H9 (cell line): ENCODE measurements at regions not wholly inside any gene's neighbourhood (a gene's known extent, or its start where the extent isn't known, plus 50 kb on each side); places are given as distances from the start of the nearest gene placed in this dataset.

Source experiments
- DNase-seq: peaks from one replicate; pipeline ENCODE4 v3.0.0-alpha.2; 2017
- H2AFZ ChIP-seq: one replicate; pipeline ENCODE4 v1.6.1; 2013; ENCODE audit warnings: mild to moderate bottlenecking, low read length, control low read depth, moderate library complexity
- H2AK5ac ChIP-seq: 2 replicates; pipeline ENCODE4 v1.6.1; 2013; ENCODE audit warnings: low read length, control low read depth, mixed read lengths; ENCODE audit not compliant: insufficient read length
- H2BK120ac ChIP-seq: one replicate; pipeline ENCODE4 v1.6.1; 2013; ENCODE audit warnings: low read depth, mild to moderate bottlenecking, low read length, control low read depth, inconsistent platforms; ENCODE audit not compliant: poor library complexity, severe bottlenecking
- H2BK12ac ChIP-seq: 2 replicates; pipeline ENCODE4 v1.6.1; 2013; ENCODE audit warnings: low read length, control low read depth, mixed read lengths, low read depth; ENCODE audit not compliant: insufficient read length
- H2BK15ac ChIP-seq: 2 replicates; pipeline ENCODE4 v1.6.1; 2013; ENCODE audit warnings: low read depth, low read length, control low read depth
- H2BK20ac ChIP-seq: one replicate; pipeline ENCODE4 v1.6.1; 2013; ENCODE audit warnings: low read depth, mild to moderate bottlenecking, low read length, control low read depth, inconsistent platforms; ENCODE audit not compliant: poor library complexity, severe bottlenecking
- H2BK5ac ChIP-seq: 2 replicates; pipeline ENCODE4 v1.6.1; 2013; ENCODE audit warnings: low read length, control low read depth, mixed read lengths; ENCODE audit not compliant: insufficient read length
- H3K14ac ChIP-seq: 2 replicates; pipeline ENCODE4 v1.6.1; 2013; ENCODE audit warnings: low read length, control low read depth; ENCODE audit not compliant: insufficient read depth
- H3K18ac ChIP-seq: 2 replicates; pipeline ENCODE4 v1.6.1; 2013; ENCODE audit warnings: low read depth, mild to moderate bottlenecking, mixed read lengths, low read length, control low read depth; ENCODE audit not compliant: insufficient read length
- H3K23ac ChIP-seq: 2 replicates; pipeline ENCODE4 v1.6.1; 2013; ENCODE audit warnings: low read length, control low read depth, mixed read lengths, low read depth; ENCODE audit not compliant: insufficient read length
- H3K23me2 ChIP-seq: 2 replicates; pipeline ENCODE4 v1.6.1; 2013; ENCODE audit warnings: low read depth, mild to moderate bottlenecking, mixed read lengths, low read length, control low read depth; ENCODE audit not compliant: insufficient read length, poor library complexity, severe bottlenecking
- H3K27ac ChIP-seq: 2 replicates; pipeline ENCODE4 v1.5.1; 2013; ENCODE audit warnings: low read length, control low read depth, mixed read lengths, low read depth; ENCODE audit not compliant: insufficient read length
- H3K27me3 ChIP-seq: 2 replicates; pipeline ENCODE4 v1.6.1; 2013; ENCODE audit warnings: low read length, control low read depth, inconsistent platforms; ENCODE audit not compliant: insufficient read depth
- H3K4ac ChIP-seq: 2 replicates; pipeline ENCODE4 v1.6.1; 2013; ENCODE audit warnings: low read depth, mild to moderate bottlenecking, control low read depth, inconsistent platforms, low read length, moderate library complexity
- H3K4me1 ChIP-seq: 2 replicates; pipeline ENCODE4 v1.6.1; 2013; ENCODE audit warnings: low read length, control low read depth, inconsistent platforms; ENCODE audit not compliant: insufficient read depth
- H3K4me2 ChIP-seq: 2 replicates; pipeline ENCODE4 v1.6.1; 2013; ENCODE audit warnings: low read length, control low read depth, mixed read lengths; ENCODE audit not compliant: insufficient read length, insufficient read depth
- H3K56ac ChIP-seq: 2 replicates; pipeline ENCODE4 v1.6.1; 2013; ENCODE audit warnings: low read depth, mild to moderate bottlenecking, mixed read lengths, low read length, control low read depth; ENCODE audit not compliant: insufficient read length
- H3K79me1 ChIP-seq: 2 replicates; pipeline ENCODE4 v1.6.1; 2013; ENCODE audit warnings: low read depth, mild to moderate bottlenecking, moderate library complexity, low read length, control low read depth, inconsistent platforms; ENCODE audit not compliant: insufficient read depth, poor library complexity, severe bottlenecking
- H3K79me2 ChIP-seq: 2 replicates; pipeline ENCODE4 v1.6.1; 2013; ENCODE audit warnings: low read length, control low read depth, inconsistent platforms; ENCODE audit not compliant: insufficient read depth
- H3K9ac ChIP-seq: 2 replicates; pipeline ENCODE4 v1.6.1; 2013; ENCODE audit warnings: low read length, control low read depth, mixed read lengths; ENCODE audit not compliant: insufficient read length; ENCODE audit errors: extremely low read depth
- H3K9me3 ChIP-seq: one replicate; pipeline ENCODE4 v1.6.1; 2013; ENCODE audit warnings: low read depth, low read length, inconsistent platforms; ENCODE audit not compliant: control insufficient read depth
- H3T11ph ChIP-seq: one replicate; pipeline ENCODE4 v1.6.1; 2013; ENCODE audit warnings: mild to moderate bottlenecking, low read length, control low read depth, inconsistent platforms
- H4K20me1 ChIP-seq: one replicate; pipeline ENCODE4 v1.6.1; 2013; ENCODE audit not compliant: control insufficient read depth, insufficient read length, insufficient read depth
- H4K5ac ChIP-seq: 2 replicates; pipeline ENCODE4 v1.6.1; 2013; ENCODE audit warnings: low read depth, mild to moderate bottlenecking, mixed read lengths, low read length, control low read depth; ENCODE audit not compliant: insufficient read length
- H4K8ac ChIP-seq: replicated peaks from 2 replicates; pipeline ENCODE4 v1.6.1; 2013; ENCODE audit warnings: low read length, control low read depth, mixed read lengths, low read depth; ENCODE audit not compliant: insufficient read length
- H4K91ac ChIP-seq: 2 replicates; pipeline ENCODE4 v1.6.1; 2013; ENCODE audit warnings: low read depth, mild to moderate bottlenecking, moderate library complexity, mixed read lengths, low read length, control low read depth; ENCODE audit not compliant: insufficient read length
- H3K27ac Mint-ChIP-seq, 3 experiments: 2 replicates in 2 of 3; 3 replicates in 1 of 3; pipeline ENCODE4 v1.8.0; 2020 to 2021; ENCODE audit warnings: mixed read lengths in 3 of 3, mild to moderate bottlenecking in 1 of 3, moderate library complexity in 1 of 3
- H3K27me3 Mint-ChIP-seq: 2 replicates; pipeline ENCODE4 v1.8.0; 2021; ENCODE audit warnings: low read depth, mild to moderate bottlenecking, moderate library complexity, mixed read lengths
- H3K36me3 Mint-ChIP-seq, 3 experiments: 2 replicates in 2 of 3; 3 replicates in 1 of 3; pipeline ENCODE4 v1.8.0; 2020 to 2021; ENCODE audit warnings: low read depth in 3 of 3, mixed read lengths in 3 of 3; ENCODE audit not compliant: insufficient read depth in 1 of 3
- H3K4me1 Mint-ChIP-seq, 2 experiments: 2 replicates each; pipeline ENCODE4 v1.8.0; 2020; ENCODE audit warnings: mixed read lengths in 2 of 2
- H3K4me3 Mint-ChIP-seq, 2 experiments: 2 replicates in 1 of 2; 3 replicates in 1 of 2; pipeline ENCODE4 v1.8.0; 2020 to 2021; ENCODE audit warnings: mild to moderate bottlenecking in 2 of 2, mixed read lengths in 2 of 2, moderate library complexity in 1 of 2
- H3K9me3 Mint-ChIP-seq, 2 experiments: 2 replicates in 1 of 2; 3 replicates in 1 of 2; pipeline ENCODE4 v1.8.0; 2020; ENCODE audit warnings: mild to moderate bottlenecking in 2 of 2, mixed read lengths in 2 of 2, moderate library complexity in 1 of 2
- WGBS: extraction: QIAGEN DNeasy Blood & Tissue Kit; methylation state at CpG from one replicate; pipeline ENCODE4 v1.1.7; 2013; ENCODE audit warnings: missing lambda C conversion rate, low lambda C conversion rate, mixed read lengths; ENCODE audit not compliant: insufficient read length; ENCODE audit errors: extremely low coverage; 5-methylcytosine and 5-hydroxymethylcytosine counted together
- TF ChIP-seq, protein P1 (sequence below): fragments of 200-600 bp; sonication (generic); conservative IDR thresholded peaks from 3 replicates; pipeline ENCODE4 v1.8.0; 2021; ENCODE audit warnings: antibody characterized with exemption, mild to moderate bottlenecking

GRCh38 chr5:74162524-74162923 lies 478.0 kb downstream of the ENC1 start:
- DNase-seq, result no peak
- Histone ChIP-seq H2BK12ac (no peak overlapping the region), H4K5ac (no peak overlapping the region), H3K4ac (no peak overlapping the region), H3K79me1 (no peaks in the 10 kb centered on the region), H3K23me2 (no peaks in the 10 kb centered on the region), H2BK20ac (no peak overlapping the region), H2BK15ac (no peak overlapping the region), H3K56ac (no peak overlapping the region), H3K4me1 (no peaks in the 10 kb centered on the region; the same call in 1 of the 2 replicates), H2BK5ac (no peak overlapping the region), H4K20me1 (no peaks in the 10 kb centered on the region), H3K4me2 (no peak overlapping the region), H3K27ac (no peak overlapping the region), H4K8ac (no peak overlapping the region), H2AK5ac (no peak overlapping the region), H2AFZ (no peak overlapping the region), H3T11ph (no peak overlapping the region), H3K9me3 (no peaks in the 10 kb centered on the region), H2BK120ac (no peak overlapping the region), H3K79me2 (no peaks in the 10 kb centered on the region), H3K14ac (no peak overlapping the region), H3K18ac (no peak overlapping the region), H4K91ac (no peak overlapping the region), H3K27me3 (no peaks in the 10 kb centered on the region), H3K9ac (no peak overlapping the region), H3K23ac (no peak overlapping the region)
- Mint-ChIP-seq H3K27me3 (no peaks in the 10 kb centered on the region), H3K36me3 (no peaks in the 10 kb centered on the region), H3K4me3 (no peak overlapping the region), H3K4me1 (peaks cover 4% of the 10 kb centered on the region in 2 experiments; a peak in 2 of 4 replicates), H3K9me3 (no peaks in the 10 kb centered on the region), H3K27ac (no peak overlapping the region)
- no CpG with 5 or more reads among the region's 2 CpGs for WGBS
- TF ChIP-seq, protein P1, sequence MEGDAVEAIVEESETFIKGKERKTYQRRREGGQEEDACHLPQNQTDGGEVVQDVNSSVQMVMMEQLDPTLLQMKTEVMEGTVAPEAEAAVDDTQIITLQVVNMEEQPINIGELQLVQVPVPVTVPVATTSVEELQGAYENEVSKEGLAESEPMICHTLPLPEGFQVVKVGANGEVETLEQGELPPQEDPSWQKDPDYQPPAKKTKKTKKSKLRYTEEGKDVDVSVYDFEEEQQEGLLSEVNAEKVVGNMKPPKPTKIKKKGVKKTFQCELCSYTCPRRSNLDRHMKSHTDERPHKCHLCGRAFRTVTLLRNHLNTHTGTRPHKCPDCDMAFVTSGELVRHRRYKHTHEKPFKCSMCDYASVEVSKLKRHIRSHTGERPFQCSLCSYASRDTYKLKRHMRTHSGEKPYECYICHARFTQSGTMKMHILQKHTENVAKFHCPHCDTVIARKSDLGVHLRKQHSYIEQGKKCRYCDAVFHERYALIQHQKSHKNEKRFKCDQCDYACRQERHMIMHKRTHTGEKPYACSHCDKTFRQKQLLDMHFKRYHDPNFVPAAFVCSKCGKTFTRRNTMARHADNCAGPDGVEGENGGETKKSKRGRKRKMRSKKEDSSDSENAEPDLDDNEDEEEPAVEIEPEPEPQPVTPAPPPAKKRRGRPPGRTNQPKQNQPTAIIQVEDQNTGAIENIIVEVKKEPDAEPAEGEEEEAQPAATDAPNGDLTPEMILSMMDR, result no peak
